CD4-positive, alpha-beta T cell (primary cell): ENCODE measurements at regions not wholly inside any gene's neighbourhood (a gene's known extent, or its start where the extent isn't known, plus 50 kb on each side); places are given as distances from the start of the nearest gene placed in this dataset.

Source experiments
- ATAC-seq: fragments of 200-7000 bp; cut with Tn5 transposase; one replicate; pipeline ENCODE4 v1.10.0; 2022; ENCODE audit warnings: mild to moderate bottlenecking; ENCODE audit not compliant: poor library complexity
- CTCF ChIA-PET: fragments of 350-600 bp; sonication (Branson Sonifier 250); formaldehyde crosslinking; loops from one replicate; lab custom pipeline; 2021; ENCODE audit warnings: antibody characterized with exemption, inconsistent platforms; lab: Charles Lee
- POLR2A ChIA-PET: fragments of 350-600 bp; sonication (Branson Sonifier 250); formaldehyde crosslinking; loops from one replicate; lab custom pipeline; 2021; ENCODE audit warnings: antibody characterized with exemption, inconsistent platforms; lab: Charles Lee
- DNase-seq, 14 experiments: peaks; one replicate each; pipeline ENCODE4 v3.0.0-alpha.2; 2013 to 2020; ENCODE audit warnings: mixed read lengths in 2 of 14
- H3K27ac ChIP-seq, 2 donors: one replicate each; pipeline versions ENCODE4 v1.5.1 to v1.7.0; 2013; ENCODE audit warnings: low read length in 2 of 2, low read depth in 1 of 2, mild to moderate bottlenecking in 1 of 2
- H3K27me3 ChIP-seq, 2 experiments: 1 replicate in 1 of 2; 2 replicates in 1 of 2; pipeline versions ENCODE4 v1.6.1 to v1.7.0; 2013; ENCODE audit warnings: low read length in 2 of 2, control low read depth in 1 of 2, mild to moderate bottlenecking in 1 of 2, moderate library complexity in 1 of 2; ENCODE audit not compliant: insufficient read depth in 2 of 2, control insufficient read depth in 1 of 2
- H3K36me3 ChIP-seq: one replicate; pipeline ENCODE4 v1.6.1; 2013; ENCODE audit warnings: low read length, control low read depth; ENCODE audit not compliant: insufficient read depth
- H3K4me1 ChIP-seq: one replicate; pipeline ENCODE4 v1.6.1; 2013; ENCODE audit warnings: low read length, control low read depth; ENCODE audit not compliant: insufficient read depth
- H3K4me3 ChIP-seq: one replicate; pipeline ENCODE4 v1.5.1; 2013; ENCODE audit warnings: mild to moderate bottlenecking, low read length, moderate library complexity
- H3K9me3 ChIP-seq, 2 experiments: 1 replicate in 1 of 2; 2 replicates in 1 of 2; pipeline versions ENCODE4 v1.6.1 to v1.7.0; 2013; ENCODE audit warnings: low read length in 2 of 2, mild to moderate bottlenecking in 2 of 2, control low read depth in 1 of 2, moderate library complexity in 1 of 2; ENCODE audit not compliant: control insufficient read depth in 1 of 2, insufficient read depth in 1 of 2
- H3K27ac Mint-ChIP-seq: one replicate; pipeline ENCODE4 v1.8.0; 2020; ENCODE audit warnings: mixed read lengths
- H3K27me3 Mint-ChIP-seq: one replicate; pipeline ENCODE4 v1.8.0; 2021; ENCODE audit warnings: mixed read lengths
- H3K36me3 Mint-ChIP-seq: one replicate; pipeline ENCODE4 v1.8.0; 2021; ENCODE audit warnings: low read depth, mixed read lengths
- H3K4me1 Mint-ChIP-seq: one replicate; pipeline ENCODE4 v1.8.0; 2021; ENCODE audit warnings: low read depth, mixed read lengths
- H3K4me3 Mint-ChIP-seq: one replicate; pipeline ENCODE4 v1.8.0; 2020; ENCODE audit warnings: mild to moderate bottlenecking, mixed read lengths
- H3K9me3 Mint-ChIP-seq: one replicate; pipeline ENCODE4 v1.8.0; 2020; ENCODE audit warnings: mixed read lengths
- intact Hi-C, 2 experiments: fragments of 100-400 bp; cut with DNase I in 1 of 2; cut with micrococcal nuclease in 1 of 2; formaldehyde crosslinking; loops; one replicate each; pipeline versions ENCODE4 v1.15.1 to v1.9.0; 2023 to 2025; cut with DNase I, micrococcal nuclease
- TF ChIP-seq, protein P1 (sequence below): fragments of 200-600 bp; IDR thresholded peaks from one replicate; pipeline ENCODE4 v1.8.0; 2022; ENCODE audit warnings: antibody characterized with exemption, mild to moderate bottlenecking

DNA sequence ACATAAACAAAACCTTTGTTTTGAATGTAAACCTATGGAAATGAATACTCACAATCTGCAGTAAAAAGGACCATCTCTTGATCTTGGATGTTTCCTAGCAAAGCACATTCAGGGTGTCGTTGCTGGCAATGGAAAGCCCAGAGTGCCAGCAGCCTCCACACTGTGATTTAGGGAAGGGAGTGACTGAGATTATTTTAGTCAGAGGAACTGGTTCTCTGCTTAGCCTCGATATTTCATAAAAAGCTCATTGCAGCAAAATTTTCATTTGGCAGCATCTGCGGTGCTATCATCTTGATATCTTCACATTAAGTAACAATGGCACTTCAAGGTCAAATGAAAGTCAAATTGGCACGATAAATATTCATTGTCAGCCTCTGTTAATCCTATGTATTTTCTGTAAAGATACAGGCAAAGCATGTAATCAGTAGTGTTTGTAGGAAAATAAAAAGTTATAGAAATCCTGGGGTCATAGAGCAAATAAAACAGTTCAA is 116.0 kb downstream of the MACIR start:
- H3K4me1 ChIP-seq, result no peaks in the 10 kb centered on the region
- POLR2A ChIA-PET, result no interaction called here

DNA sequence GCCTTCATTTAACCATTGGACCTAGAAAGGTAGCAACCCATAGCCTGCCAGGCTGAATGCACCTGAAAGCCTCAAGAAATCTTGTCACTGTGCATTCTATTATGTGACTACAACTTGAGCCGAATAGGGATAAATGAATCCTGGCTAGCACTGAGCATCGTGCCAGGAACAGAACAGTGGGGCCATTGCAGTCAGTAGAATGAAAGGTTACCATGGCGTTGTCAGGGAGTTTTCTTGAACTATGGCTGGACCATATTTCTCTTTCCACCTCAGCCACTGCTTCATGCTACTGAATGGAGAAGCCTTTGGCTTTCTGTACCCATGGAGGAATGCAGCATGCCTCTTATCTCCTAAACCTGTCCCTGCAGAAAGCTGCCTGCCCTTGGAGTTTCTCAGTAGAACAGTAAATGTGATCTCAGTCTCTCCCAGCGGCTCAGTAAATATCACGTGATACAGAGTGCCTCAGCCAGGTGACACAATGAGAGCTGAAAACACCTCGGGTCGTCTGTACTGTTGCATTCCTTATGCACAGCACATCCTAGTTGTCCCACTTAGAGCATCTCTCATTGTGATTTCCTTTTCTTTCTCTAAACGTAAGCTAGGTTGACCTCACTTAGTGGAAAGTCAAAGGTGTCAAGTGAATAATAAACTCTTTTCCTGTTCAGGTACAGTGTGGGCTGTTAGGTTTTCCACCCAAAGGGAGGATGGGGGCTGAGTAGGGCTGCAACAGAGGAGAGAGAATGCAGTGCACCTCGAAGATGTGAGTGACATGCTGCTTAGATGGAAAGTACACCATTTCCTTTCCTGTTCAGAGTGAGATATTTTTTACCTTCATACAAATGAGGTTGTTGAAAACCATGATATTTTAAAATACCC is 115.3 kb downstream of the MACIR start:
- no peaks in the 10 kb centered on the region for H3K4me1 Mint-ChIP-seq
- H3K4me1 ChIP-seq, result no peaks in the 10 kb centered on the region
- POLR2A ChIA-PET, result no interaction called here
- H3K27ac Mint-ChIP-seq, result no peak overlapping the region
- TF ChIP-seq, protein P1, sequence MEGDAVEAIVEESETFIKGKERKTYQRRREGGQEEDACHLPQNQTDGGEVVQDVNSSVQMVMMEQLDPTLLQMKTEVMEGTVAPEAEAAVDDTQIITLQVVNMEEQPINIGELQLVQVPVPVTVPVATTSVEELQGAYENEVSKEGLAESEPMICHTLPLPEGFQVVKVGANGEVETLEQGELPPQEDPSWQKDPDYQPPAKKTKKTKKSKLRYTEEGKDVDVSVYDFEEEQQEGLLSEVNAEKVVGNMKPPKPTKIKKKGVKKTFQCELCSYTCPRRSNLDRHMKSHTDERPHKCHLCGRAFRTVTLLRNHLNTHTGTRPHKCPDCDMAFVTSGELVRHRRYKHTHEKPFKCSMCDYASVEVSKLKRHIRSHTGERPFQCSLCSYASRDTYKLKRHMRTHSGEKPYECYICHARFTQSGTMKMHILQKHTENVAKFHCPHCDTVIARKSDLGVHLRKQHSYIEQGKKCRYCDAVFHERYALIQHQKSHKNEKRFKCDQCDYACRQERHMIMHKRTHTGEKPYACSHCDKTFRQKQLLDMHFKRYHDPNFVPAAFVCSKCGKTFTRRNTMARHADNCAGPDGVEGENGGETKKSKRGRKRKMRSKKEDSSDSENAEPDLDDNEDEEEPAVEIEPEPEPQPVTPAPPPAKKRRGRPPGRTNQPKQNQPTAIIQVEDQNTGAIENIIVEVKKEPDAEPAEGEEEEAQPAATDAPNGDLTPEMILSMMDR, result no peak
- H3K36me3 ChIP-seq, result no peaks in the 10 kb centered on the region
- H3K9me3 Mint-ChIP-seq, result no peaks in the 10 kb centered on the region
- H3K36me3 Mint-ChIP-seq, result no peaks in the 10 kb centered on the region
- no peak overlapping the region for H3K27ac ChIP-seq
- peaks cover 15% of the 10 kb centered on the region for H3K27me3 Mint-ChIP-seq
- H3K27me3 ChIP-seq, result peaks cover 0 to 9% of the 10 kb centered on the region in 2 experiments
- intact Hi-C loops, result no loop called here
- CTCF ChIA-PET, result no interaction called here
- ATAC-seq, result no peak
- no peaks in the 10 kb centered on the region for H3K9me3 ChIP-seq
- H3K4me3 ChIP-seq, result no peak overlapping the region
- DNase-seq, result no peak
- no peak overlapping the region for H3K4me3 Mint-ChIP-seq

More for the DNA sequence above, 116.0 kb downstream of the MACIR start:
- Mint-ChIP-seq H3K4me1 (no peaks in the 10 kb centered on the region), H3K4me3 (no peak overlapping the region), H3K27ac (no peak overlapping the region), H3K27me3 (peaks cover 13% of the 10 kb centered on the region), H3K9me3 (no peaks in the 10 kb centered on the region), H3K36me3 (no peaks in the 10 kb centered on the region)
- Histone ChIP-seq H3K9me3 (no peaks in the 10 kb centered on the region), H3K4me3 (no peak overlapping the region), H3K27ac (no peak overlapping the region), H3K36me3 (no peaks in the 10 kb centered on the region), H3K27me3 (peaks cover 0 to 5% of the 10 kb centered on the region in 2 experiments)
- intact Hi-C loops, result no loop called here
- ATAC-seq (no peak), DNase-seq (no peak)
- TF ChIP-seq, protein P1, result no peak
- CTCF ChIA-PET, result no interaction called here

DNA sequence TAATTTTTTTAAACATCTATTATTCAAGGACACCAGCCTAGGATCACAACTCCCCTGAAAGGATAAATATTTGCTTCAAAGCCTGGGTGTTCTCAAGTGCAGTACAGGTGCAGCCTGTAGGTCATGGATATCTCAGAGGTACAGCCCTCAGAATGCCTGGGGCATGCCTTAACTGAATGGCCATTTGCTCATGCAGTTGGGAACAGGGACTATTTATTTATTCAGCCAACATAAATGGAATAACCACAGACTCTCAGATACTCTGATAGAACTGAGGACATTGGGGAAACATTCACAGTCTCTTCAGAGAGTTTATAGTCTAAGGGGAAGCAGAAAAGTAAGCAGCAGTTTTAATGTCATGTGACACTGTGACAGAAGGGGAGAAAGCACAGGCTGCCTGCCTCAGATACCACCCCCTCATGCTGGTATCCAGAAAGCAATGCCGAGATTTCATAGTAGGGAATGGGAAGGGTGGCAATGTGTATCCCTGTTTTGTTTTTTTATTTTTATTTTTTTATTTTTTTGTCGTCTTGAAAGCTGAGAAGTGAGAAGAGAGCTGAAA is 112.6 kb downstream of the MACIR start:
- no peak for DNase-seq

More for the DNA sequence above, 112.6 kb downstream of the MACIR start:
- TF ChIP-seq, protein P1, result no peak
- POLR2A ChIA-PET, result no interaction called here
- Histone ChIP-seq H3K27me3 (peaks cover 3 to 11% of the 10 kb centered on the region in 2 experiments), H3K4me3 (no peak overlapping the region), H3K9me3 (no peaks in the 10 kb centered on the region), H3K4me1 (no peaks in the 10 kb centered on the region), H3K27ac (no peak overlapping the region), H3K36me3 (no peaks in the 10 kb centered on the region)
- intact Hi-C loops, result no loop called here
- Mint-ChIP-seq H3K27me3 (peaks cover 17% of the 10 kb centered on the region), H3K27ac (no peak overlapping the region), H3K4me3 (no peak overlapping the region), H3K36me3 (no peaks in the 10 kb centered on the region), H3K9me3 (peaks cover 5% of the 10 kb centered on the region), H3K4me1 (no peaks in the 10 kb centered on the region)
- CTCF ChIA-PET, result no interaction called here
- no peak for ATAC-seq
